ENCODE measurements at regions not wholly inside any gene's neighbourhood (a gene's known extent, or its start where the extent isn't known, plus 50 kb on each side); places are given as distances from the start of the nearest gene placed in this dataset.

GRCh38 chrX:44742480-44743155 is 101.2 kb upstream of the DUSP21 start:
- Histone ChIP-seq H3K27me3 (ENCODE audit: control insufficient read depth, insufficient read depth, low read length) (peaks cover 3% of the 10 kb centered on the region), H2BK15ac (ENCODE audit: low read depth, low read length) (no peak overlapping the region), H2BK120ac (ENCODE audit: low read depth, low read length) (no peak overlapping the region), H2BK20ac (ENCODE audit: low read depth, low read length) (no peak overlapping the region), H3K27ac (ENCODE audit: insufficient read depth, low read length) (no peak overlapping the region), H3K56ac (ENCODE audit: extremely low read depth, insufficient read depth, low read length) (no peak overlapping the region), H2BK5ac (ENCODE audit: low read depth, low read length, poor library complexity, severe bottlenecking) (no peak overlapping the region), H3K9me1 (ENCODE audit: insufficient read depth, low read length) (no peaks in the 10 kb centered on the region), H3K4me2 (ENCODE audit: low read depth, low read length) (no peak overlapping the region), H4K8ac (ENCODE audit: low read depth in 2 of 2, low read length in 2 of 2) (no peak overlapping the region), H3K4me3 (ENCODE audit: insufficient read depth, low read depth, low read length) (no peak overlapping the region), H3K18ac (ENCODE audit: low read depth, low read length) (no peak overlapping the region), H3K4ac (ENCODE audit: low read depth, low read length) (no peak overlapping the region), H2AFZ (replicated peaks; ENCODE audit: low read length, poor library complexity) (no peak overlapping the region), H4K20me1 (ENCODE audit: insufficient read depth, low read length) (no peaks in the 10 kb centered on the region), H3K79me1 (ENCODE audit: low read depth in 1 of 2, low read length in 2 of 2) (no peaks in the 10 kb centered on the region), H4K91ac (ENCODE audit: insufficient read depth, low read depth, low read length) (no peak overlapping the region), H2AK9ac (replicated peaks; ENCODE audit: low read depth, low read length, poor library complexity) (no peak overlapping the region), H3K9ac (ENCODE audit: low read depth, low read length) (no peak overlapping the region), H3K36me3 (ENCODE audit: control insufficient read depth, insufficient read depth, low read length) (no peaks in the 10 kb centered on the region), H2AK5ac (ENCODE audit: low read depth, low read length) (no peak overlapping the region), H3K4me1 (ENCODE audit: control insufficient read depth, insufficient read depth, low read length) (no peaks in the 10 kb centered on the region), H3K9me3 (ENCODE audit: control insufficient read depth, insufficient read depth, low read length) (no peaks in the 10 kb centered on the region), H4K5ac (ENCODE audit: low read depth, low read length) (no peak overlapping the region), H3K14ac (replicated peaks; ENCODE audit: low read depth, low read length) (no peak overlapping the region), H3K23ac (ENCODE audit: low read depth, low read length) (no peak overlapping the region)
- no TSS peak for BruUV-seq (replicated peaks)
- intact Hi-C loops (cut with micrococcal nuclease) (no loop called here), in situ Hi-C loops (cut with MboI; ENCODE audit: low sequenced_read_pairs) (no loop called here), dilution Hi-C loops (cut with HindIII; ENCODE audit: low sequenced_read_pairs, unreplicated experiment) (no loop called here)
- POLR2A ChIA-PET (ENCODE audit: unreplicated experiment), result no interaction called here
- no peak for DNase-seq
- 20% methylated on average over 1 of the region's 6 CpGs; no CpG with 5 or more reads in 1 of the 2 experiments for WGBS, 2 experiments (ENCODE audit: extremely low coverage in 2 of 2, insufficient read length in 1 of 2)
- no peak for TF ChIP-seq MXI1 (IDR thresholded peaks at IDR 0.05; ENCODE audit: borderline replicate concordance, low read depth, low read length)
- no peak for TF ChIP-seq CHD1 (IDR thresholded peaks at IDR 0.05; ENCODE audit: low read depth, low read length)
- TF ChIP-seq MAZ (IDR thresholded peaks at IDR 0.05; ENCODE audit: borderline replicate concordance, low read depth, low read length), result no peak
- TF ChIP-seq NFE2L2 (IDR thresholded peaks at IDR 0.05; ENCODE audit: low read depth, low read length), result no peak
- no peak for TF ChIP-seq BHLHE40 (IDR thresholded peaks at IDR 0.05; ENCODE audit: low read depth, low read length)
- TF ChIP-seq USF2 (IDR thresholded peaks at IDR 0.05; ENCODE audit: low read depth, low read length), result no peak
- no peak for TF ChIP-seq SMC3 (IDR thresholded peaks at IDR 0.05; ENCODE audit: low read depth, low read length)
- no peak for TF ChIP-seq RCOR1 (IDR thresholded peaks at IDR 0.05; ENCODE audit: insufficient replicate concordance, low read length)
- TF ChIP-seq ELK1 (IDR thresholded peaks at IDR 0.05; ENCODE audit: borderline replicate concordance, low read depth, low read length), result no peak
- no peak for TF ChIP-seq RAD21 (IDR thresholded peaks at IDR 0.05; ENCODE audit: low read length)
- no peak for TF ChIP-seq CEBPB (IDR thresholded peaks at IDR 0.05; ENCODE audit: low read depth, low read length)
- TF ChIP-seq CTCF (conservative IDR thresholded peaks at IDR 0.05; ENCODE audit: low read depth, low read length), result no peak
- TF ChIP-seq MAFK (IDR thresholded peaks at IDR 0.05; ENCODE audit: low read depth, low read length), result no peak
- no peak for TF ChIP-seq RFX5 (IDR thresholded peaks at IDR 0.05; ENCODE audit: low read depth, low read length)
- TF ChIP-seq FOS (IDR thresholded peaks at IDR 0.05; ENCODE audit: low read depth, low read length), result no peak
- no peak for TF ChIP-seq POLR2A (IDR thresholded peaks at IDR 0.05; ENCODE audit: low read depth, low read length)
- CTCF ChIA-PET, result no interaction called here
- no peak for ATAC-seq (ENCODE audit: low read depth)

Measured in IMR-90 (cell line).